ENCODE measurements at regions not wholly inside any gene's neighbourhood (a gene's known extent, or its start where the extent isn't known, plus 50 kb on each side); places are given as distances from the start of the nearest gene placed in this dataset.

DNA sequence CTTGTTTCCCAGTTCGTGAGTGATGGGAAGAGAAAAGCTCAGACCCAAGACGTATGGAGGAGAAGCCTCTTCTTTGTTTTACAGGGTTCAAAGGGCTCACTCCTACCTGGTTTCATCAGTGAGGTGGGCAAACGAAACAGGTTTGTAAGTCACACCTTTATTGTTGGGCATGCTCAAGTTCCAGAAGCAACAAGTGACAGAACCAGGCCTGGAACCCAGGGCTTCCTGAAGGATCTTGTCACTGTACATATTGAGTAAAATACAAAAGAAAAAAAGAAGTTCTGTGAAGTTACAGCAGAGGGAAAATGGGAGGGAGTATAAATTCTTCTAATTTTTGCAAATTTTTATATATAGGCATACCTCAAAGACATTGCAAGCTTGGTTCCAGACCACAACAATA is 320.9 kb upstream of the PROX1 start:
- Histone ChIP-seq H3K27me3 (ENCODE audit: insufficient read depth, low read length) (no peaks in the 10 kb centered on the region), H3K4me3 (ENCODE audit: low read length) (no peak overlapping the region), H3K4me1 (ENCODE audit: insufficient read depth, low read length) (no peaks in the 10 kb centered on the region), H3K9me3 (ENCODE audit: low read length) (no peaks in the 10 kb centered on the region), H2AFZ (ENCODE audit: low read depth, low read length) (no peak overlapping the region), H3K36me3 (ENCODE audit: insufficient read depth, low read length) (no peaks in the 10 kb centered on the region)

DNA sequence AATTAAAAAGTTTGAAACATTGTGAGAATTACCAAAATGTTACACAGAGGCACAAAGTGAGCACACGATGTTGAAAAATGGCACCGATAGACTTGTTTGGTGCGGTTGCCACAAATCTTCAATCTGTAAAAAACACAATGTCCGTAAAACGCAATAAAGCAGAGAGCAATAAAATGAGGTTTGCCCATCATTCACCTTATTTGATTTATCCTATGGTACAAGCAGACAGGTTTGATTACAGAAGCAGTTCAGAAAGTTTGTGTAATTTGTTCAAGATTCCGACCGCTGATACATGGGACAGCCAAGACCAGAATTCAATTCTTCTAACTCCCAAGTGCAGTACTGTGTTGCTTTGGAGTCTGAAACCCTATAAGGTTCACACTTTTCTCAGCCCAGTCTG is 318.3 kb upstream of the PROX1 start:
- Histone ChIP-seq H3K4me3 (ENCODE audit: low read length) (no peak overlapping the region), H3K9me3 (ENCODE audit: low read length) (no peaks in the 10 kb centered on the region), H2AFZ (ENCODE audit: low read depth, low read length) (no peak overlapping the region), H3K27me3 (ENCODE audit: insufficient read depth, low read length) (no peaks in the 10 kb centered on the region), H3K36me3 (ENCODE audit: insufficient read depth, low read length) (no peaks in the 10 kb centered on the region), H3K4me1 (ENCODE audit: insufficient read depth, low read length) (no peaks in the 10 kb centered on the region)

- H3K4me1 ChIP-seq (ENCODE audit: insufficient read depth, low read length) = no peaks in the 10 kb centered on the region
- H2AFZ ChIP-seq (ENCODE audit: low read depth, low read length) = no peak overlapping the region
- no peaks in the 10 kb centered on the region for H3K9me3 ChIP-seq (ENCODE audit: low read length)
- no peaks in the 10 kb centered on the region for H3K27me3 ChIP-seq (ENCODE audit: insufficient read depth, low read length)
- H3K4me3 ChIP-seq (ENCODE audit: low read length) = no peak overlapping the region
- H3K36me3 ChIP-seq (ENCODE audit: insufficient read depth, low read length) = no peaks in the 10 kb centered on the region
Measured at GRCh38 chr1:213669964-213670691, 317.6 kb upstream of the PROX1 start.

GRCh38 chr1:213670692-213671023 is 317.1 kb upstream of the PROX1 start:
- H3K4me1 ChIP-seq (ENCODE audit: insufficient read depth, low read length) = no peaks in the 10 kb centered on the region
- no peak overlapping the region for H2AFZ ChIP-seq (ENCODE audit: low read depth, low read length)
- no peaks in the 10 kb centered on the region for H3K9me3 ChIP-seq (ENCODE audit: low read length)
- H3K27me3 ChIP-seq (ENCODE audit: insufficient read depth, low read length) = no peaks in the 10 kb centered on the region
- H3K4me3 ChIP-seq (ENCODE audit: low read length) = no peak overlapping the region
- no peaks in the 10 kb centered on the region for H3K36me3 ChIP-seq (ENCODE audit: insufficient read depth, low read length)

GRCh38 chr1:213675043-213675442 is 312.7 kb upstream of the PROX1 start:
- no peaks in the 10 kb centered on the region for H3K9me3 ChIP-seq (ENCODE audit: low read length)
- H2AFZ ChIP-seq (ENCODE audit: low read depth, low read length) = no peak overlapping the region
- H3K36me3 ChIP-seq (ENCODE audit: insufficient read depth, low read length) = no peaks in the 10 kb centered on the region
- H3K4me1 ChIP-seq (ENCODE audit: insufficient read depth, low read length) = no peaks in the 10 kb centered on the region
- no peak overlapping the region for H3K4me3 ChIP-seq (ENCODE audit: low read length)
- no peaks in the 10 kb centered on the region for H3K27me3 ChIP-seq (ENCODE audit: insufficient read depth, low read length)

DNA sequence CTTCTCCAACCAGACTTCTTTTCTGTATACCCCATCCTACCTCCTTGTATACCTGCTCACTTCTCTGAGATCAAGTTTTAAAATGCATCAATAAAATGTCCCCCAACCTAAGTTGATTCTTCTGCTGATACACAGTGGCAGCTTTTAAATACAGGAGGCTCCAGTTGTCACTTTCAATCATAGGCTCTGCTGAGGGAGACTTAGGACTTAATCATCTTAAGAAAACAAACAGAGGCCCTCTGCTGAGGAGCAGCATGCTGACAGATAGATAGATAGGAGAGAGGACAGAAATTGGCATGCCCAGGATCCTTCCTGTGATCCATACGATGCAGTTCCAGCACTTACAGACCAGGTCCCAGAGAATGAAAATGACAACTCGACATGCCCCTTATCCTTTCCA is 311.0 kb upstream of the PROX1 start:
- H3K4me1 ChIP-seq (ENCODE audit: insufficient read depth, low read length) = no peaks in the 10 kb centered on the region
- no peaks in the 10 kb centered on the region for H3K27me3 ChIP-seq (ENCODE audit: insufficient read depth, low read length)
- H3K9me3 ChIP-seq (ENCODE audit: low read length) = no peaks in the 10 kb centered on the region
- H3K36me3 ChIP-seq (ENCODE audit: insufficient read depth, low read length) = no peaks in the 10 kb centered on the region
- H3K4me3 ChIP-seq (ENCODE audit: low read length) = no peak overlapping the region
- no peak overlapping the region for H2AFZ ChIP-seq (ENCODE audit: low read depth, low read length)

- no peaks in the 10 kb centered on the region for H3K4me1 ChIP-seq (ENCODE audit: insufficient read depth, low read length)
- H3K36me3 ChIP-seq (ENCODE audit: insufficient read depth, low read length) = no peaks in the 10 kb centered on the region
- no peaks in the 10 kb centered on the region for H3K9me3 ChIP-seq (ENCODE audit: low read length)
- H3K27me3 ChIP-seq (ENCODE audit: insufficient read depth, low read length) = no peaks in the 10 kb centered on the region
- H2AFZ ChIP-seq (ENCODE audit: low read depth, low read length) = no peak overlapping the region
- no peak overlapping the region for H3K4me3 ChIP-seq (ENCODE audit: low read length)
Measured at GRCh38 chr1:213678348-213678747, 309.4 kb upstream of the PROX1 start.

DNA sequence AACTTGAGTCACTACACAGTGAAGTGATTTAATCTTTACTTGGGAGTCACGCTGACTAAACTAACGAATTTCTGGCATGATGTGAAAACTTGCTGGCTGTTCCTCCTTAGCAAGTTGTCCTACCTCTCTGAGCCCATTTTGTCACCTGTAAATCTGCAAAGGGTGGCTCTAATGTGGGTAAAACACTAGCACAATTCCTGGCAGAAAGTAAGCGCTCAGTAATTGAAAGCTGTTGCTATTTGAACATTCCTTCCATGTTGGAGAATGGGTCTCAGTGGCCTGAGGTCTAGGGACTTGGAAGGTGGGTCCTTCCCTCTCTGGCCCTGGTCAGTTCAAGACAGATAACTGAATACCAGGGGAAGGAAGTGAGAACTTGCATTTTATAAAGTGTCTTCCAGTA is 309.0 kb upstream of the PROX1 start:
- Histone ChIP-seq H2AFZ (ENCODE audit: low read depth, low read length) (no peak overlapping the region), H3K27me3 (ENCODE audit: insufficient read depth, low read length) (no peaks in the 10 kb centered on the region), H3K9me3 (ENCODE audit: low read length) (no peaks in the 10 kb centered on the region), H3K4me3 (ENCODE audit: low read length) (no peak overlapping the region), H3K36me3 (ENCODE audit: insufficient read depth, low read length) (no peaks in the 10 kb centered on the region), H3K4me1 (ENCODE audit: insufficient read depth, low read length) (no peaks in the 10 kb centered on the region)

- Histone ChIP-seq H2AFZ (ENCODE audit: low read depth, low read length) (no peak overlapping the region), H3K27me3 (ENCODE audit: insufficient read depth, low read length) (no peaks in the 10 kb centered on the region)
Measured at GRCh38 chr1:213679153-213679552, 308.6 kb upstream of the PROX1 start.

GRCh38 chr1:213680677-213681325 is 307.0 kb upstream of the PROX1 start:
- Histone ChIP-seq H3K9me3 (ENCODE audit: low read length) (no peaks in the 10 kb centered on the region), H3K36me3 (ENCODE audit: insufficient read depth, low read length) (no peaks in the 10 kb centered on the region), H3K4me1 (ENCODE audit: insufficient read depth, low read length) (no peaks in the 10 kb centered on the region), H3K27me3 (ENCODE audit: insufficient read depth, low read length) (no peaks in the 10 kb centered on the region), H2AFZ (ENCODE audit: low read depth, low read length) (no peak overlapping the region), H3K4me3 (ENCODE audit: low read length) (no peak overlapping the region)

More at GRCh38 chr1:213679153-213679552, 308.6 kb upstream of the PROX1 start:
- no peak overlapping the region for H3K4me3 ChIP-seq (ENCODE audit: low read length)
- no peaks in the 10 kb centered on the region for H3K36me3 ChIP-seq (ENCODE audit: insufficient read depth, low read length)
- no peaks in the 10 kb centered on the region for H3K9me3 ChIP-seq (ENCODE audit: low read length)
- H3K4me1 ChIP-seq (ENCODE audit: insufficient read depth, low read length) = no peaks in the 10 kb centered on the region

DNA sequence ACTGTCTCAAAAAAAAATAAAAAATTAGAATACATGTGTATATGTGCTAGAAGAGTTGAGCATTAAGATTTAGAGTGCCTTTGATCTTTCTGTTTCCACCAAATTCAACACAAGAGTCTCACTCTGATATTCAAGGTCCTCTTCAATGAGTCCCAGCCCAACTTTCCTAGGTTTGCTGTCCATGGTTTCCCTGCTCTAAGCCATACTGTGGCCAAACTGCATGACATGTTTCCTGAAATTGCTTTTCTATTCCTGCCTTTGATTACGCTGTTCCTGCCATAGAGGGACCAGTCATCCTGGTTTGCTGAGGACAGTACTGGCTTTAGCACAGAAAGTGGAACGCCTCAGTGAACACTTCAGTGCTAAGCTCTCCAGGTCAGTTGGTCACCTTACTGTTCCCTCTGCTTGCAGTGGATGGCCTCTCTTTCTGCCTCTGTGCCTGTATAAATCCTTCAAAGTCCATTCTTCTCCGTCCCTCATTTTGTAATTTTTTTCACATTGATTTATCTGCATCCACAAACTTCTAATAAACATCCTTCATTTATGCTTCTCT is 305.9 kb upstream of the PROX1 start:
- no peaks in the 10 kb centered on the region for H3K36me3 ChIP-seq (ENCODE audit: insufficient read depth, low read length)
- no peaks in the 10 kb centered on the region for H3K27me3 ChIP-seq (ENCODE audit: insufficient read depth, low read length)
- no peak overlapping the region for H2AFZ ChIP-seq (ENCODE audit: low read depth, low read length)
- H3K4me1 ChIP-seq (ENCODE audit: insufficient read depth, low read length) = peaks cover 2% of the 10 kb centered on the region
- H3K9me3 ChIP-seq (ENCODE audit: low read length) = no peaks in the 10 kb centered on the region
- no peak overlapping the region for H3K4me3 ChIP-seq (ENCODE audit: low read length)

DNA sequence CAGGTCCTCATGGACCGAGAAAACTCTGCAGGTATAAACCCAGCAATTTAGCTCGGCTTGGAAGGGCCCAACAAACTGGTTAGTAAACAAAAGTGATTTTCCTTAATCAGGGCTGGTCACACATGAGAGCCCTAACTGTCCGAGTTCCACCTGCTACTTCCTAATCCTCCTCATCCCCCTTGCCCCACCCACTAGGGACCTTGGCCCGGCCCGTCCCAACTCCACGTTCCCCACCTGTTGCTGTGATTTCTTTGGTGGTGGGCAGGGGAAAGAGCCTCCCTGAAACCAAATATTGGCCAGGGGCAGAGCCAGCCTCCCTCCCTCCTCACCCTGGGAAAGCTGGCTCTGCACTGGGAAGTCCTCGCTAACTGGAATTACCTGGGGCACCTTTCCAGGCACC is 304.2 kb upstream of the PROX1 start:
- Histone ChIP-seq H3K4me1 (ENCODE audit: insufficient read depth, low read length) (peaks cover 2% of the 10 kb centered on the region), H2AFZ (ENCODE audit: low read depth, low read length) (no peak overlapping the region), H3K4me3 (ENCODE audit: low read length) (no peak overlapping the region), H3K36me3 (ENCODE audit: insufficient read depth, low read length) (no peaks in the 10 kb centered on the region), H3K27me3 (ENCODE audit: insufficient read depth, low read length) (no peaks in the 10 kb centered on the region), H3K9me3 (ENCODE audit: low read length) (no peaks in the 10 kb centered on the region)

DNA sequence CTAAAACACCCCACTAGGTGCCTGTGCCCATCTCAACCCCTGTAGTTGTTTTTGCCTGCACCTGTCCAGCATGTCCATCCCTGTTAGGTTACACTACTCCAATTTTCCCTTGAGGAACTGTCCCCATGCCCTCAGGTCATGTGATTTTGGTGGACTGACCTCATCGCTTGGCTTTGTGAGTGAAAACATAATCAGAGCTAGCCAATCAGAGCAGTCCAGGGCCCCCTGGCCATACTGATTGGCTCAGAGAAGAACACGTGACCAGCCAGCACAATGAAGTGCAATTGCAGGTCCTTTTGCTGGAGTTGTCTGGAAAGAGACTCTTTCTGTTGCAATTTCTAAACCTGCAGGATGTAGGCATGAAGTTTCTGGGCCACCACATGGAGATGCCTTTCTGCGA is 303.3 kb upstream of the PROX1 start:
- Histone ChIP-seq H3K4me3 (ENCODE audit: low read length) (no peak overlapping the region), H3K9me3 (ENCODE audit: low read length) (no peaks in the 10 kb centered on the region)

More for the DNA sequence above, 303.3 kb upstream of the PROX1 start:
- no peaks in the 10 kb centered on the region for H3K36me3 ChIP-seq (ENCODE audit: insufficient read depth, low read length)
- H3K27me3 ChIP-seq (ENCODE audit: insufficient read depth, low read length) = no peaks in the 10 kb centered on the region
- H3K4me1 ChIP-seq (ENCODE audit: insufficient read depth, low read length) = peaks cover 2% of the 10 kb centered on the region
- no peak overlapping the region for H2AFZ ChIP-seq (ENCODE audit: low read depth, low read length)

Measured in neuron (in vitro differentiated cells).